DMS 273 (cell line): ENCODE measurements at regions not wholly inside any gene's neighbourhood (a gene's known extent, or its start where the extent isn't known, plus 50 kb on each side); places are given as distances from the start of the nearest gene placed in this dataset.

Experiments used
- DNase-seq: peaks from one replicate; lab custom pipeline; 2025; ENCODE audit not compliant: unreplicated experiment; lab: John Stamatoyannopoulos, UW

GRCh38 chr3:193187070-193187722, 53.8 kb upstream of the PLAAT1 start:
- DNase-seq = no peak

DNA sequence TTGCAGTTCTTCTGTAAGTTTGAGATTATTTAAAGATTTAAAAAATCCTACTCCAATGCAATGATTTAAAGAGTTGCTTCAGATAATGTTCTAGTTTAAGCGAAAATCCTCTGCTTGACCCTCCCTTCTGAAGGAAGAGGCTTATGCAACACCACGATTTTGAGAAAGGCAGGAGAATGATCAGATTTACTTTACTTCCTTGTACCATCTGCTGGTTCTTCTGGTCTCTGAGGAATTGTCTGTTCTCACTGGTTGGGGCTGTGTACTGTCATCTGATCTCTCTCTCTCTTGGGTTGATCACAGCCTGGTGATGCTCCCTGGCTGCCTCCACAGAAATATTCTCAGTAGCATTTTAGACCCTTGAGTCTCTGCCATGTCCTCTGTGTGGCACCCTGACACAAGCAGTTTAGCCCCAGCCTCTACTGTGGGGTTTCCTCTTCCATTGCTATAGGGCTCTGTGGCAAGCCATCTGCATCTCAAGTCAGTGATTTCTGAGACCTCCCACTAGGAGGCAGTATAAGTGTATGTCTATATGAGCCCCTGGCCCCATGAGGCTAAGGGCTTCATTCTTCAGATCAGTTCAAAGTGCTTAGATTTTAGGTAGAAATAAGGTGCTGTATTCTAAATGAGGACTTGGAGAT, 50.8 kb upstream of the PLAAT1 start:
- DNase-seq = peak; percentile 97
